ENCODE measurements at regions not wholly inside any gene's neighbourhood (a gene's known extent, or its start where the extent isn't known, plus 50 kb on each side); places are given as distances from the start of the nearest gene placed in this dataset.

- Mint-ChIP-seq H3K4me3 (no peak overlapping the region), H3K4me1 (no peaks in the 10 kb centered on the region), H3K9me3 (no peaks in the 10 kb centered on the region), H3K36me3 (no peaks in the 10 kb centered on the region), H3K27me3 (peaks cover 18% of the 10 kb centered on the region), H3K27ac (no peak overlapping the region)
- no peak for DNase-seq
- ATAC-seq (ENCODE audit: low read depth) = no peak
- POLR2A ChIA-PET = no interaction called here
Measured at GRCh38 chr13:26921918-26922317, 161.3 kb upstream of the GPR12 start.

GRCh38 chr13:26920614-26921355 lies 160.2 kb upstream of the GPR12 start:
- POLR2A ChIA-PET = no interaction called here
- Mint-ChIP-seq H3K36me3 (no peaks in the 10 kb centered on the region), H3K27me3 (peaks cover 18% of the 10 kb centered on the region)

DNA sequence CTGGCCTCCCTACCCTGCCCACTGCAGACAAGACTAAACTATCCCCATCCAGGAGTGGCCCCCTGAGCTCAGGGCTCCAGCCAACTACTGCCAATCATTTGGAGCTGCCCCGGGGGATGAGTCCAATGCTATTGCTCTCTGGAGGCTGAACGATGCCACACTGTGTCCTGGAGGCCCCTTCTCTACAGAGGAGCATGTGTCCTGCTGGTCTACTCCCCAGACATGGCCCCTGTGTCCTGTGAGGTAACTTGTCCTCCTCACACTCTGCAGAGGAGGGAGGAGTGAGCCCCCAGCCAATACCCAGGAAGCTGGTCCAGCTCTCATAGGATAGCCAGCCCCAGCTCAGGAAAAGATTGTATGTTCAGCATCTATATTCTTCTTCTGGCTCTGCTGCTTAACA lies 159.1 kb upstream of the GPR12 start:
- no peak for ATAC-seq (ENCODE audit: low read depth)
- Mint-ChIP-seq H3K4me3 (no peak overlapping the region), H3K27ac (no peak overlapping the region), H3K4me1 (peaks cover 4% of the 10 kb centered on the region), H3K36me3 (no peaks in the 10 kb centered on the region), H3K9me3 (no peaks in the 10 kb centered on the region), H3K27me3 (peaks cover 18% of the 10 kb centered on the region)
- DNase-seq = no peak
- POLR2A ChIA-PET = no interaction called here

More at GRCh38 chr13:26920614-26921355, 160.2 kb upstream of the GPR12 start:
- no peaks in the 10 kb centered on the region for H3K4me1 Mint-ChIP-seq
- no peak overlapping the region for H3K27ac Mint-ChIP-seq
- H3K4me3 Mint-ChIP-seq = no peak overlapping the region
- H3K9me3 Mint-ChIP-seq = no peaks in the 10 kb centered on the region
- ATAC-seq (ENCODE audit: low read depth) = no peak
- no peak for DNase-seq

DNA sequence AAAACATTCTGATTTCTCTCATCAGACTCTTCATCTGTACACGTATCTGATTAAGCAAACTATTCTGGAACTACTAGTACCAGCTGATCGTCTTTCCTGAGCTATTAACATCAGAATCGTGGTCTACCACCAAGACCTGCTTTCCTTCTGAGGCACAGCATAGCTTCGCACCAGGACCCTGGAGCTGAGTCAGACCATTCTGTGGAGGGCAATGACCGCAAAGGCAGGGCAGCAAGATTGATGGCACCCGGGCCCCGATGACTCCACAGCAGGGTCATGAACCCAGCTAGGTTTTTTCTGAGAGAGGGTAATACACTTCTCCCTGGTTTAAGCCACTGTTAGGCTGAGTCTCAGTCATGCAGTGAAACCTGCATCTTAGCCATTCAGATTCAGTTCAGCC lies 158.7 kb upstream of the GPR12 start:
- DNase-seq (no peak), ATAC-seq (ENCODE audit: low read depth) (no peak)
- Mint-ChIP-seq H3K4me1 (peaks cover 8% of the 10 kb centered on the region), H3K9me3 (no peaks in the 10 kb centered on the region), H3K27me3 (peaks cover 18% of the 10 kb centered on the region), H3K4me3 (no peak overlapping the region), H3K27ac (no peak overlapping the region), H3K36me3 (no peaks in the 10 kb centered on the region)
- POLR2A ChIA-PET = no interaction called here

GRCh38 chr13:26914624-26915023 lies 154.0 kb upstream of the GPR12 start:
- Mint-ChIP-seq H3K27me3 (peaks cover 16% of the 10 kb centered on the region), H3K4me3 (no peak overlapping the region), H3K4me1 (peaks cover 8% of the 10 kb centered on the region), H3K27ac (no peak overlapping the region), H3K36me3 (no peaks in the 10 kb centered on the region), H3K9me3 (no peaks in the 10 kb centered on the region)
- DNase-seq (no peak), ATAC-seq (ENCODE audit: low read depth) (no peak)
- POLR2A ChIA-PET = interaction anchor here (0.6 kb wide), 1 partner anchor 46 kb away, joined by 3 read pairs; no protein-coding TSS in a partner anchor

DNA sequence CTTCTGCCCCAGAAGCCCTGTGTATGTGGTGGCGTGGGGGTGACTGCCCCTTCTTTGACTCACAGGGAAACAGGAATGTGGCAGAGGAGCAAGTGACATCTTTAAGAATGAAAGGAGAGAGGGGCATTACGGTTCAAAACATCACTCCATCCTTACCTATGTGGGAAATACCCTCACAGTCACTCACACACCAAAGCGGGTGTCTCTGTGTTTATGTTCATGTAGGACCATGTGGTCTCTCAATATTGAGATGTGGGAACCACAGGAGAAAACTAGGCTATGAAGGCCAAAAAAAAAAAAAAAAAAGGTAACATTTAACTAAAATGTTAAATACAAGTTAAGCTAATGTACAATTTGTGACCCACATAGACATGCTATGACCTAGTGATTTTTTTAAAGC lies 153.6 kb upstream of the GPR12 start:
- H3K4me1 Mint-ChIP-seq = peaks cover 8% of the 10 kb centered on the region
- H3K27me3 Mint-ChIP-seq = peaks cover 16% of the 10 kb centered on the region
- ATAC-seq (ENCODE audit: low read depth) (no peak), DNase-seq (no peak)
- no peaks in the 10 kb centered on the region for H3K36me3 Mint-ChIP-seq
- no peak overlapping the region for H3K27ac Mint-ChIP-seq
- no peaks in the 10 kb centered on the region for H3K9me3 Mint-ChIP-seq
- POLR2A ChIA-PET = interaction anchor here (0.6 kb wide), 1 partner anchor 46 kb away, joined by 3 read pairs; no protein-coding TSS in a partner anchor
- H3K4me3 Mint-ChIP-seq = no peak overlapping the region

GRCh38 chr13:26910754-26911465 lies 150.3 kb upstream of the GPR12 start:
- Mint-ChIP-seq H3K4me3 (no peak overlapping the region), H3K4me1 (peaks cover 8% of the 10 kb centered on the region), H3K9me3 (no peaks in the 10 kb centered on the region), H3K27ac (no peak overlapping the region), H3K36me3 (no peaks in the 10 kb centered on the region), H3K27me3 (peaks cover 19% of the 10 kb centered on the region)
- POLR2A ChIA-PET = no interaction called here
- ATAC-seq (ENCODE audit: low read depth) (no peak), DNase-seq (no peak)

DNA sequence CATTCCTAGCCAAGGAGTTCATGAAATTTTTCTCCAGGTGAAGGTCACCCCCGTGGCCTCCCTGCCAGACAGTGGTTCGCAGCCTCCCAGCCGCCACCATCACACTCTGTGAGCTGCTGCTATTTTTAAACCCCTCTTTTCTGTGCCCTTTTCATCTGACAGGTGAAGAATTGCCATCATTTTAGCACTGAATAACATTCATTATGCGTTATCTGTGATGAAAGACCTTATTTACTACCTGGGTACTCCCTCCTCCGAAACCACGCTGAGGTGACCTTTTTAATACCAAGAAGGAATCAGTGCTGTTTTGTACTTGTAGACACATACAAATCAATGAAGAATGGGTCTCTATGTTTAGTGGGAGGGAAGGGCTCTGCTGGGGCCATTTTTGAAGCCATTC lies 148.9 kb upstream of the GPR12 start:
- no peak for ATAC-seq (ENCODE audit: low read depth)
- no peaks in the 10 kb centered on the region for H3K36me3 Mint-ChIP-seq
- no peak overlapping the region for H3K4me3 Mint-ChIP-seq
- no peak overlapping the region for H3K27ac Mint-ChIP-seq
- DNase-seq = no peak
- H3K4me1 Mint-ChIP-seq = peaks cover 1% of the 10 kb centered on the region
- POLR2A ChIA-PET = no interaction called here
- H3K27me3 Mint-ChIP-seq = peaks cover 21% of the 10 kb centered on the region
- H3K9me3 Mint-ChIP-seq = no peaks in the 10 kb centered on the region

DNA sequence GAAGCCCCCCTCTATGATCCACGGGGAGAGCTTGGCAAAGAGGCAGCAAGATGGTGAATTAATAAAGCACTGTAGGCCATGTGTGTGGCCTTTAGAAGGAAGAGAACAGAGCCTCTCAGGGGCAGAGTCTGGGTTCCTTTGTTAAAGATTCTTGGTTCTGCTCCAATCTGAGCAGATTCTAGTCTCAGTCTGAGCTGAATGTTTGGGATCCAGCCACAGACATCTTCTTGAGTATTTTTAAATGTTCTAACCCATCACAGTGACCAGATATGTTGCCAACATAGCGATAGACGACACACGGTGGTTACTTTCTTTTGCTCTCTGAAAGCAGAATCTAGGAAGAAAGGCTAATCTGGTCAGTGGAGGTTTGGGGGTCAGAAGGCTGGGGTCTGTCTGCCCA lies 147.5 kb upstream of the GPR12 start:
- no peak overlapping the region for H3K27ac Mint-ChIP-seq
- H3K4me3 Mint-ChIP-seq = no peak overlapping the region
- DNase-seq (no peak), ATAC-seq (ENCODE audit: low read depth) (no peak)
- H3K9me3 Mint-ChIP-seq = no peaks in the 10 kb centered on the region
- POLR2A ChIA-PET = no interaction called here
- H3K27me3 Mint-ChIP-seq = peaks cover 21% of the 10 kb centered on the region
- no peaks in the 10 kb centered on the region for H3K4me1 Mint-ChIP-seq
- H3K36me3 Mint-ChIP-seq = no peaks in the 10 kb centered on the region

GRCh38 chr13:26899202-26899601 lies 138.6 kb upstream of the GPR12 start:
- peaks cover 5% of the 10 kb centered on the region for H3K4me1 Mint-ChIP-seq
- no peak overlapping the region for H3K4me3 Mint-ChIP-seq
- ATAC-seq (ENCODE audit: low read depth) (no peak), DNase-seq (no peak)
- H3K36me3 Mint-ChIP-seq = no peaks in the 10 kb centered on the region
- no peak overlapping the region for H3K27ac Mint-ChIP-seq
- H3K27me3 Mint-ChIP-seq = peaks cover 8% of the 10 kb centered on the region
- POLR2A ChIA-PET = no interaction called here
- no peaks in the 10 kb centered on the region for H3K9me3 Mint-ChIP-seq

DNA sequence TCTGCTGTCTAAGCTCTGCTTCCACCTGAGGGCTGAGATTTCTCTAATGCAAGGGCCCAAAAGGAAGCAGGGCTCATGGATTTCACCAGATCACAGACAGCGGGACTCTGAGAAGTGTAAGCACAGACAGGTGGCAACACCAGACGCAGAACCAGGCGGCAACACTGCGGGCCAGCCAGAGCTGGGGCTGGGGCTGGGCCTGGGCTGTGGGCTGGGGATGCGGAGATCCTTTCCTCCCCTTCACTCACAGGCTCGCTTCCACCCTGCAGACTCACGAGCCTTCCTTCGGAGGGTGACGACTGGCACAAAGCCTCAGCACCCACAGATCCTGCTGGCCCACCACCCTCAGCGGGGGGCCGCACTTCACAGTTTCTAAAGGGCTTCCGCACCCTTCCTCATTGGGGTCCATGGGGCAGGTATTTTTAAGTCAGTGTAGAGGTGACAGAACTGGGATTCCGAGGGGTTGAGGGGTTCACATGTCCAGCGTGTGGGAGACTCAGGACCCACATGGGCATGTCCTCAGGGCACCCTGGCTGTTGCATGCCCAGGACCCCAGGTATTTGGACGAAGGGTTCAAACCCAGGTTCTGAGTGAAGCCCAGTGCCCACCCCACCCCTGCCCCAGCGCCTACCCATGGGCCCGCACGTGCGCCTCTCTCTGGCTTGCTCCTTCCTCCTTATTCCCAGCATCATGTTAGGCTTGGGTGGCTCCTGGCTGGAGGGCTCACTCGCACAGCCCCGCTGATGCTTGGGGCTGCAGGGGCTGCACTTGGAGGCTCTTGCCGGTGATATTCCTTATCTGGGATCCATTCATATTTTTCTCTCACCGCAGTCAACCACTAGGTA lies 137.3 kb upstream of the GPR12 start:
- no peaks in the 10 kb centered on the region for H3K36me3 Mint-ChIP-seq

DNA sequence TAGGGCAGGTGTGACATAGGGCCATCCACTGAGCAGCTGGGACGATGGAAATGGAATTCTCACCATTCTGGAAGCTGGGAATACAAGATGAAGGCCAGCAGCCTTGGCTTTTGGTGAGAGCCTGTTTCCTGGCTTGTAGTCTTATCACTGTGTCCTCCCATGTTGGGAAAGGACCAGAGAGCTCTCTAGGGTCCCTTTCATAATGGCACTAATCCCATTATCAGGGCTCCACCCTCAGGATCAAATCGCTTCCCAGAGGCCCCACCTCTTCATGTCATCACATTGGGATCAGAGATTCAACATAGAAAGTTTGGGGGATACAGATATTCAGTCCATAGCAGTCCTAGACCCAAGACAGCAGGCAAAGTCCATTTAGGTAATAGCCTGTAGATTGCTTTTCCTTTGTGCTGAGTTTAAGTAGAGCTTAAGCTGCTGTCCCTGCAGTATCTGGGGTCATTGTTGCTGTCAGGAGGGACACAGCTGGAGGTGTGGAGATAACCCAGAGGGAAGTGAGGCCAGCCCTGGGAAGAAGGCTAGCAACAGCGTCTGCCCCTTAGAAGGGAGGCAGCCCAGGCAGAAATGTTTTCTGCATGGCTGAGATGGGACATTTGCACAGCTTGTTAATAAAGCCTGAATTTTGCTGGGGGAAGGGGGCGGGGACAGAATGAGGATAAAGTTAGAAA lies 136.5 kb upstream of the GPR12 start:
- ATAC-seq (ENCODE audit: low read depth) (no peak), DNase-seq (no peak)
- POLR2A ChIA-PET = no interaction called here
- peaks cover 5% of the 10 kb centered on the region for H3K4me1 Mint-ChIP-seq
- H3K4me3 Mint-ChIP-seq = no peak overlapping the region
- H3K27me3 Mint-ChIP-seq = peaks cover 17% of the 10 kb centered on the region
- H3K9me3 Mint-ChIP-seq = no peaks in the 10 kb centered on the region
- H3K36me3 Mint-ChIP-seq = no peaks in the 10 kb centered on the region
- no peak overlapping the region for H3K27ac Mint-ChIP-seq

More for the DNA sequence above, 137.3 kb upstream of the GPR12 start:
- POLR2A ChIA-PET = no interaction called here
- H3K4me3 Mint-ChIP-seq = no peak overlapping the region
- H3K4me1 Mint-ChIP-seq = peaks cover 5% of the 10 kb centered on the region
- no peaks in the 10 kb centered on the region for H3K9me3 Mint-ChIP-seq
- DNase-seq = no peak
- H3K27me3 Mint-ChIP-seq = peaks cover 14% of the 10 kb centered on the region
- H3K27ac Mint-ChIP-seq = no peak overlapping the region
- no peak for ATAC-seq (ENCODE audit: low read depth)

DNA sequence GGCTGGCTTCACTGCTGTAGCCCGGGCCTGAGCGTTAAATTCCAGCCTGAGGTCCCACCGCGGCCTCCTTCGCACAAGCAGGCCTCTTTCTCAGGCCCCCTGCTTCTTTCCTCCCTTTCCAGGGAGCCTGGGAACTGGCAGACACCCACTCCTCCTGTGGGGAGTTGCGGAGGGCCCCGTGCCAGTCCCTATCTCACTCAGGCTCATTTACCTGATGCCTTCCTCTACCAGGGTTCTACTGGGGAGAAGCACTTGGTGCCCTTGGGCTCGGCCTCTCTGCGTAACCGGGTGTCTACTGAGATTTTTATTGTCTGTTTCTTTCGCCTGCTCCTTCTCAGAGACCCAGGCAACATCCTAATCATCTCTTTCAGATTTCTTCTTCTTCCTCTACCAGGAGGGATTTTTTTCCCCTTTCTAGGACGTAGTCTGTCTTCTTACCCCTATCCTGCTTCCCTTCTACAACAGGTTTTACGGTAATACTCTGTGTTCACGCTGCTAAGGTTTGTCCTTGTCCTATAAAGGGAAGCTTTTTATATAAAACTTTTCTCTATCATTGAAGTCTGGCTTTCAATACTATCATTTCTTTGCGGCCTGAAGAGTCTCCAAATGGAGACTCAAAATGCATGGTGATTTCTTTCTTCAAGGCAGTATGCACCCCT lies 135.4 kb upstream of the GPR12 start:
- DNase-seq (no peak), ATAC-seq (ENCODE audit: low read depth) (no peak)
- H3K27ac Mint-ChIP-seq = no peak overlapping the region
- H3K36me3 Mint-ChIP-seq = no peaks in the 10 kb centered on the region
- H3K27me3 Mint-ChIP-seq = peaks cover 19% of the 10 kb centered on the region
- H3K4me1 Mint-ChIP-seq = peaks cover 5% of the 10 kb centered on the region
- H3K9me3 Mint-ChIP-seq = no peaks in the 10 kb centered on the region
- H3K4me3 Mint-ChIP-seq = no peak overlapping the region
- POLR2A ChIA-PET = no interaction called here

All from activated naive CD8-positive, alpha-beta T cell treated with anti-CD3 and anti-CD28 coated beads, Interleukin-2, amount 10 ng/mL, durations not matched to agents 7 days and 5 days (primary cell).